ENCODE measurements at regions not wholly inside any gene's neighbourhood (a gene's known extent, or its start where the extent isn't known, plus 50 kb on each side); places are given as distances from the start of the nearest gene placed in this dataset.

GRCh38 chr3:86228101-86228500, 762.8 kb downstream of the VGLL3 start:
- Histone ChIP-seq H3K27ac (ENCODE audit: low read length) (no peak overlapping the region), H3K4me3 (ENCODE audit: low read length) (no peak overlapping the region), H3K9me3 (ENCODE audit: insufficient read depth, low read depth, low read length) (no peaks in the 10 kb centered on the region), H3K9ac (ENCODE audit: low read depth, low read length) (no peak overlapping the region), H3K27me3 (ENCODE audit: insufficient read depth, low read length) (no peaks in the 10 kb centered on the region), H3K36me3 (ENCODE audit: insufficient read depth, low read depth, low read length) (no peaks in the 10 kb centered on the region), H3K4me1 (ENCODE audit: insufficient read depth, low read length) (no peaks in the 10 kb centered on the region)

- no peak overlapping the region for H3K27ac ChIP-seq (ENCODE audit: low read length)
- no peaks in the 10 kb centered on the region for H3K36me3 ChIP-seq (ENCODE audit: insufficient read depth, low read depth, low read length)
- H3K9me3 ChIP-seq (ENCODE audit: insufficient read depth, low read depth, low read length) = no peaks in the 10 kb centered on the region
- H3K4me1 ChIP-seq (ENCODE audit: insufficient read depth, low read length) = no peaks in the 10 kb centered on the region
- no peaks in the 10 kb centered on the region for H3K27me3 ChIP-seq (ENCODE audit: insufficient read depth, low read length)
- H3K9ac ChIP-seq (ENCODE audit: low read depth, low read length) = no peak overlapping the region
- H3K4me3 ChIP-seq (ENCODE audit: low read length) = no peak overlapping the region
Measured at GRCh38 chr3:86225461-86225860, 765.5 kb downstream of the VGLL3 start.

- Histone ChIP-seq H3K4me3 (ENCODE audit: low read length) (no peak overlapping the region), H3K9me3 (ENCODE audit: insufficient read depth, low read depth, low read length) (no peaks in the 10 kb centered on the region; the same call in 1 of the 2 replicates), H3K4me1 (ENCODE audit: insufficient read depth, low read length) (no peaks in the 10 kb centered on the region), H3K9ac (ENCODE audit: low read depth, low read length) (no peak overlapping the region), H3K27ac (ENCODE audit: low read length) (no peak overlapping the region), H3K27me3 (ENCODE audit: insufficient read depth, low read length) (no peaks in the 10 kb centered on the region), H3K36me3 (ENCODE audit: insufficient read depth, low read depth, low read length) (no peaks in the 10 kb centered on the region)
Measured at GRCh38 chr3:86221601-86222000, 769.3 kb downstream of the VGLL3 start.

- Histone ChIP-seq H3K36me3 (ENCODE audit: insufficient read depth, low read depth, low read length) (no peaks in the 10 kb centered on the region), H3K9ac (ENCODE audit: low read depth, low read length) (no peak overlapping the region), H3K27ac (ENCODE audit: low read length) (no peak overlapping the region), H3K27me3 (ENCODE audit: insufficient read depth, low read length) (no peaks in the 10 kb centered on the region), H3K4me1 (ENCODE audit: insufficient read depth, low read length) (peaks cover 7% of the 10 kb centered on the region; the same call in 1 of the 2 replicates), H3K9me3 (ENCODE audit: insufficient read depth, low read depth, low read length) (no peaks in the 10 kb centered on the region), H3K4me3 (ENCODE audit: low read length) (no peak overlapping the region; the same call in 1 of the 2 replicates)
Measured at GRCh38 chr3:86208772-86209171, 782.2 kb downstream of the VGLL3 start.

- Histone ChIP-seq H3K4me1 (ENCODE audit: insufficient read depth, low read length) (peaks cover 13% of the 10 kb centered on the region), H3K27me3 (ENCODE audit: insufficient read depth, low read length) (no peaks in the 10 kb centered on the region), H3K9me3 (ENCODE audit: insufficient read depth, low read depth, low read length) (no peaks in the 10 kb centered on the region), H3K9ac (ENCODE audit: low read depth, low read length) (no peak overlapping the region), H3K27ac (ENCODE audit: low read length) (no peak overlapping the region), H3K36me3 (ENCODE audit: insufficient read depth, low read depth, low read length) (no peaks in the 10 kb centered on the region), H3K4me3 (ENCODE audit: low read length) (no peak overlapping the region)
Measured at GRCh38 chr3:86182606-86183005, 808.3 kb downstream of the VGLL3 start.

- Histone ChIP-seq H3K27ac (ENCODE audit: low read length) (no peak overlapping the region), H3K9ac (ENCODE audit: low read depth, low read length) (no peak overlapping the region), H3K27me3 (ENCODE audit: insufficient read depth, low read length) (no peaks in the 10 kb centered on the region), H3K4me3 (ENCODE audit: low read length) (no peak overlapping the region), H3K36me3 (ENCODE audit: insufficient read depth, low read depth, low read length) (no peaks in the 10 kb centered on the region), H3K9me3 (ENCODE audit: insufficient read depth, low read depth, low read length) (no peaks in the 10 kb centered on the region), H3K4me1 (ENCODE audit: insufficient read depth, low read length) (peaks cover 26% of the 10 kb centered on the region)
Measured at GRCh38 chr3:86180696-86181095, 810.3 kb downstream of the VGLL3 start.

- H3K4me3 ChIP-seq (ENCODE audit: low read length) = no peak overlapping the region
- H3K9ac ChIP-seq (ENCODE audit: low read depth, low read length) = no peak overlapping the region
- no peaks in the 10 kb centered on the region for H3K9me3 ChIP-seq (ENCODE audit: insufficient read depth, low read depth, low read length)
- no peak overlapping the region for H3K27ac ChIP-seq (ENCODE audit: low read length)
- peaks cover 44% of the 10 kb centered on the region for H3K4me1 ChIP-seq (ENCODE audit: insufficient read depth, low read length)
- H3K27me3 ChIP-seq (ENCODE audit: insufficient read depth, low read length) = no peaks in the 10 kb centered on the region
- H3K36me3 ChIP-seq (ENCODE audit: insufficient read depth, low read depth, low read length) = no peaks in the 10 kb centered on the region
Measured at GRCh38 chr3:86178095-86178494, 812.9 kb downstream of the VGLL3 start.

GRCh38 chr3:86176445-86176784, 814.5 kb downstream of the VGLL3 start:
- peak overlapping the region; percentile 45 for H3K27ac ChIP-seq (ENCODE audit: low read length)
- H3K4me3 ChIP-seq (ENCODE audit: low read length) = peak overlapping the region; percentile 25; the same call in 1 of the 2 replicates
- H3K36me3 ChIP-seq (ENCODE audit: insufficient read depth, low read depth, low read length) = no peaks in the 10 kb centered on the region
- H3K9ac ChIP-seq (ENCODE audit: low read depth, low read length) = peak overlapping the region; percentile 73; the same call in 1 of the 2 replicates
- no peaks in the 10 kb centered on the region for H3K9me3 ChIP-seq (ENCODE audit: insufficient read depth, low read depth, low read length)
- peaks cover 44% of the 10 kb centered on the region for H3K4me1 ChIP-seq (ENCODE audit: insufficient read depth, low read length)
- no peaks in the 10 kb centered on the region for H3K27me3 ChIP-seq (ENCODE audit: insufficient read depth, low read length)

GRCh38 chr3:86175593-86176444, 815.1 kb downstream of the VGLL3 start:
- H3K27ac ChIP-seq (ENCODE audit: low read length) = peak overlapping the region; percentile 94
- H3K4me3 ChIP-seq (ENCODE audit: low read length) = peak overlapping the region; percentile 25; the same call in 1 of the 2 replicates
- H3K9ac ChIP-seq (ENCODE audit: low read depth, low read length) = peak overlapping the region; percentile 73; the same call in 1 of the 2 replicates
- H3K9me3 ChIP-seq (ENCODE audit: insufficient read depth, low read depth, low read length) = no peaks in the 10 kb centered on the region
- H3K27me3 ChIP-seq (ENCODE audit: insufficient read depth, low read length) = no peaks in the 10 kb centered on the region
- H3K36me3 ChIP-seq (ENCODE audit: insufficient read depth, low read depth, low read length) = no peaks in the 10 kb centered on the region
- peaks cover 44% of the 10 kb centered on the region for H3K4me1 ChIP-seq (ENCODE audit: insufficient read depth, low read length)

- peaks cover 39% of the 10 kb centered on the region for H3K4me1 ChIP-seq (ENCODE audit: insufficient read depth, low read length)
- peak overlapping the region; percentile 73; the same call in 1 of the 2 replicates for H3K9ac ChIP-seq (ENCODE audit: low read depth, low read length)
- H3K27me3 ChIP-seq (ENCODE audit: insufficient read depth, low read length) = no peaks in the 10 kb centered on the region
- peak overlapping the region; percentile 94 for H3K27ac ChIP-seq (ENCODE audit: low read length)
- 0 out of 2 replicates have a peak overlapping the region, but pooled peaks have one; percentile 24 for H3K4me3 ChIP-seq (ENCODE audit: low read length)
- no peaks in the 10 kb centered on the region for H3K9me3 ChIP-seq (ENCODE audit: insufficient read depth, low read depth, low read length)
- no peaks in the 10 kb centered on the region for H3K36me3 ChIP-seq (ENCODE audit: insufficient read depth, low read depth, low read length)
Measured at GRCh38 chr3:86175051-86175536, 815.9 kb downstream of the VGLL3 start.

GRCh38 chr3:86173401-86173800, 817.5 kb downstream of the VGLL3 start:
- no peak overlapping the region for H3K9ac ChIP-seq (ENCODE audit: low read depth, low read length)
- H3K27me3 ChIP-seq (ENCODE audit: insufficient read depth, low read length) = no peaks in the 10 kb centered on the region
- H3K4me1 ChIP-seq (ENCODE audit: insufficient read depth, low read length) = peaks cover 31% of the 10 kb centered on the region; the same call in 1 of the 2 replicates
- no peak overlapping the region for H3K4me3 ChIP-seq (ENCODE audit: low read length)
- H3K27ac ChIP-seq (ENCODE audit: low read length) = no peak overlapping the region
- no peaks in the 10 kb centered on the region for H3K9me3 ChIP-seq (ENCODE audit: insufficient read depth, low read depth, low read length)
- no peaks in the 10 kb centered on the region for H3K36me3 ChIP-seq (ENCODE audit: insufficient read depth, low read depth, low read length)

GRCh38 chr3:86168512-86168911, 822.4 kb downstream of the VGLL3 start:
- no peaks in the 10 kb centered on the region for H3K9me3 ChIP-seq (ENCODE audit: insufficient read depth, low read depth, low read length)
- no peak overlapping the region for H3K27ac ChIP-seq (ENCODE audit: low read length)

More at GRCh38 chr3:86168512-86168911, 822.4 kb downstream of the VGLL3 start:
- Histone ChIP-seq H3K27me3 (ENCODE audit: insufficient read depth, low read length) (no peaks in the 10 kb centered on the region), H3K4me3 (ENCODE audit: low read length) (no peak overlapping the region), H3K4me1 (ENCODE audit: insufficient read depth, low read length) (peaks cover 8% of the 10 kb centered on the region; the same call in 1 of the 2 replicates), H3K9ac (ENCODE audit: low read depth, low read length) (no peak overlapping the region), H3K36me3 (ENCODE audit: insufficient read depth, low read depth, low read length) (no peaks in the 10 kb centered on the region)
